GM13977 (cell line): ENCODE measurements at regions not wholly inside any gene's neighbourhood (a gene's known extent, or its start where the extent isn't known, plus 50 kb on each side); places are given as distances from the start of the nearest gene placed in this dataset.
"Not testable (repeated sequence)": the region's sequence is repeated elsewhere in the genome, so short reads cannot be mapped to it uniquely, and the experiment has no call there.

Experiments used
- DNase-seq: peaks from one replicate; pipeline ENCODE4 v3.0.0; 2012; ENCODE audit warnings: low spot score
- CTCF ChIP-seq: IDR thresholded peaks from 2 replicates; pipeline ENCODE4 v1.5.1; 2012; ENCODE audit warnings: mild to moderate bottlenecking, control low read depth; ENCODE audit not compliant: insufficient read depth; ENCODE audit errors: extremely low read depth, missing control alignments
- in situ Hi-C: fragments of 300-500 bp; cut with MboI; formaldehyde crosslinking; loops from one replicate; pipeline ENCODE4 v1.12.0; 2022; ENCODE audit warnings: low sequenced_read_pairs, low pct_unique_long_range_greater_than_20kb, mixed read lengths, inconsistent platforms; ENCODE audit not compliant: unreplicated experiment

- TF ChIP-seq CTCF = no peak
- DNase-seq = no peak
- in situ Hi-C loops = no loop called here
Measured at GRCh38 chr2:2777876-2778275, 446.8 kb upstream of the MYT1L start.

GRCh38 chr2:2777213-2777612 is 446.1 kb upstream of the MYT1L start:
- no peak for TF ChIP-seq CTCF
- no peak for DNase-seq
- in situ Hi-C loops = no loop called here

GRCh38 chr2:2775018-2775417 is 443.9 kb upstream of the MYT1L start:
- TF ChIP-seq CTCF = no peak
- DNase-seq = no peak
- in situ Hi-C loops = no loop called here

- TF ChIP-seq CTCF = no peak
- in situ Hi-C loops = no loop called here
- no peak for DNase-seq
Measured at GRCh38 chr2:2773692-2774091, 442.6 kb upstream of the MYT1L start.

GRCh38 chr2:2773080-2773479 is 442.0 kb upstream of the MYT1L start:
- DNase-seq, in situ Hi-C loops: not testable (repeated sequence)

GRCh38 chr2:2771721-2772411 is 440.8 kb upstream of the MYT1L start:
- in situ Hi-C loops = no loop called here
- no peak for TF ChIP-seq CTCF

GRCh38 chr2:2769481-2770431 is 438.7 kb upstream of the MYT1L start:
- TF ChIP-seq CTCF = no peak
- in situ Hi-C loops = no loop called here
- DNase-seq = no peak

More at GRCh38 chr2:2771721-2772411, 440.8 kb upstream of the MYT1L start:
- DNase-seq = no peak
